IPS DF 4.7 (cell line): ENCODE measurements at regions not wholly inside any gene's neighbourhood (a gene's known extent, or its start where the extent isn't known, plus 50 kb on each side); places are given as distances from the start of the nearest gene placed in this dataset.
"Not testable (repeated sequence)": the region's sequence is repeated elsewhere in the genome, so short reads cannot be mapped to it uniquely, and the experiment has no call there.

ENCODE experiments used
- DNase-seq: peaks from one replicate; pipeline ENCODE4 v3.0.0-alpha.2; 2013; ENCODE audit warnings: low spot score; ENCODE audit errors: extremely low read depth

DNA sequence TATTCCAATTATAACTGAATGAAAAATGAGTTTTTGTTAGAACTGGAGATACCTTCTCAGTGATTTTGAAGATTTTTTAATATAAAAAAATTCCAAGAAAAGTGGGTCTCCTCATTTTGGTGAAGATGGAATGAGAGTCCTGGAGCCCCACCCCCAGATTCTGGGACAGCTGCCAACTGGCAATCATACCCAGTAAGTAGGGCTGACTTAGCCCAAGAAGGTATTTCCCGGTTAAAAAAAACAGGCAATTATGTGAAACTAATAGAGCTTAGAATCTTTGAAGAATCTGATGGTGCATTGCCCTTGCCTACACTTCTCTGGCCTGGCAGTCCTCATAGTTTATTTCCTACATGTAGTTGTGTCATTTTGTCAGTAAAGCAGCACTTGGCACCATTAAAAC is 52.8 kb upstream of the VWDE start:
- DNase-seq = no peak

DNA sequence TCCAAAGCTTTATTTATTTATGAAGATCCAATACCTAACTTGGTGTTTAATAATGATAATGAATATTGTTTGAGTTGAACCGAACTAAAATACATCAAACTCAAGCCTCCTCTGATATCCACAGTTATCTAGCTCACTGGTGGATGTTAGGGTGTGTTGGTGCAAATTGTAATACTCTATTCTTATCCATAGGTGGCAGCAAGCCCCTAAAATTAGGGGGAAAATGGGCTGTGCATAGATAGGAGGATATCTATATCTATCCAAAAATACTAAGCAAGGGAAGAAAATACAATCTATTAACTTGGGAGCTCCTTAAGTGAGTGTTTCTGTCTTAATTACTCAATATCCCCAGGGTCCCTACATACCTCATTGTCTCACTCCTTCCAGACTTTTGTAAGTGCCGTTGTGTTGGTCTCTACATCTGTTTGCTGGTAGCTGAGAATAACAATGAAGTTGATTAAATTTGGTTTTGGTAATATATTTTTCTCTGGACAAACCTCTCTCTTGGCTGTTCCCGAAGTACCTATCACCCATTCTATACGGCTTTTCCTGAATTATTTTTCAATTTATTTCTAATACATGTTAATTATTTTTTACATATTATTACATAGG is 55.0 kb upstream of the VWDE start:
- DNase-seq = peak; percentile 22

- DNase-seq = no peak
Observed at GRCh38 chr7:12467837-12468236, 64.2 kb upstream of the VWDE start.

DNA sequence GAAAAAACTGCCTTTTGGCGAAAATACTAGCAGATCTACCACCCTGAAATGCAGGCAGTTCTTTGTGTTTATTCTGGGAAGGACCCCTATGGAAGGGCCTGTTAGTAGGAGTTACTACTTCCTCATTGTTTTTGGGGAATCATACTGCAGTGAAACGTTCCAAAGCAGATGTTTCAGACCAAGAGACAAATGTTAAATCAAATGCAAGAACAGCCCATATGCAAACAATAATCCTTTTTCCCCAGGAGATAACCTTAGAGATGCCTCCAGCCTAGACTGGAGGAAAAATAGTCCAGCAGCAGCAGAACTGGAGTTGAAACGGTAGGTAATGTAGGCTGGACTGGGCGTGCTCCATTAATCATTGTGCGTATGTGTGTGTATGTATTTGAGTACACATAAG is 65.9 kb upstream of the VWDE start:
- no peak for DNase-seq

- DNase-seq = no peak
Observed at GRCh38 chr7:12470930-12471329, 67.3 kb upstream of the VWDE start.

GRCh38 chr7:12474035-12474434 is 70.4 kb upstream of the VWDE start:
- DNase-seq = no peak

DNA sequence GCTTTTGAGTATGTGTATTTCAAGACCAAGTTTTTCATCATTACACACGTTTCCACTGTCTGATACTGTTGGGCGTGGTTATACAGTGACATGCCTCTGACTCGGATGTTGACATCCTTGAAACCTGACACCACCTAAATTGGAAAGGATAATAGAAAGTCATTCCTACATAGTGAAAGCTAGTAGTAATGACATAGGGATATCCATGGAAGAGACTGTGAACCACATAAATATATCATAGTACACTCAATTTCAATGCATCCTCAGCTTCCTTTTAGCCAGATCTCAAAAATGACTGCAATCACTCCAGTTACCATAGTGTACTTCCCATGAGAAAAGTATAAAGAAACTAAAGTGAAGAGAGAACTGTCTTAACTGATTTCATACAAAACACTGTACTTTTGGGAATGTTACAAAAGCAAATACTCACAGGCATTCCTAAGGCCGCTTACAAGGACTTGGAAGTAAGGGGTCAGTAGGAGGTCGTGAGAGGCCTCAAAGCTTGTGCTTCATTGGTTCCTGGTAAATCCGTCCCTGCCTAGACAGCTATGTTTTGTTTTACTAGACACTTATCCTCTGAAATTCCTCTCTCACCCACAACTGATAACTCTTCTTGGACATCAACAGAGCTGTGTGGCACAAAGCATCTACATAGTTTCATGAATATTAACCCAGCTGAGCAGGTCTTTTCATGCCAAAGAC is 71.8 kb upstream of the VWDE start:
- no peak for DNase-seq

- no peak for DNase-seq
Observed at GRCh38 chr7:12477620-12478019, 74.0 kb upstream of the VWDE start.

GRCh38 chr7:12481722-12482121 is 78.1 kb upstream of the VWDE start:
- no peak for DNase-seq

DNA sequence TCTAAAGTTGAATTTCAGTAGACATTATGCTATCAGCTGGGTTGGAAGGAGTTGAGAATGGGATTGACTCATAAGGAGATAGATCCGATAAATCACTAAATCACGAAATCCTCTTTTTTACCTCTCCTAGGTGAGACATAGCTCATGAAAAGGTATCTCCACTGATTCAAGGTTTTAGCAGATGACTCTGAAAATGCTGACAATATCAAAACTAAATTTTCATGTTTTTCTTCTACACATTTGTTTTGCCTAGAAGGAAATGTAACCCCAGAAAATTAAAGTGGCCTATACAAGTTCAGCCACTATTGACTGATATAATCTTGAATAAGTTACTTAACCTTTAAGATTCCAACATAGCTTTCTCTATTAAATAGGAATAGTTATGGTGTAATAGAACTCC is 82.2 kb upstream of the VWDE start:
- DNase-seq = no peak

GRCh38 chr7:12488341-12488740 is 82.2 kb upstream of the SCIN start:
- DNase-seq = no peak

DNA sequence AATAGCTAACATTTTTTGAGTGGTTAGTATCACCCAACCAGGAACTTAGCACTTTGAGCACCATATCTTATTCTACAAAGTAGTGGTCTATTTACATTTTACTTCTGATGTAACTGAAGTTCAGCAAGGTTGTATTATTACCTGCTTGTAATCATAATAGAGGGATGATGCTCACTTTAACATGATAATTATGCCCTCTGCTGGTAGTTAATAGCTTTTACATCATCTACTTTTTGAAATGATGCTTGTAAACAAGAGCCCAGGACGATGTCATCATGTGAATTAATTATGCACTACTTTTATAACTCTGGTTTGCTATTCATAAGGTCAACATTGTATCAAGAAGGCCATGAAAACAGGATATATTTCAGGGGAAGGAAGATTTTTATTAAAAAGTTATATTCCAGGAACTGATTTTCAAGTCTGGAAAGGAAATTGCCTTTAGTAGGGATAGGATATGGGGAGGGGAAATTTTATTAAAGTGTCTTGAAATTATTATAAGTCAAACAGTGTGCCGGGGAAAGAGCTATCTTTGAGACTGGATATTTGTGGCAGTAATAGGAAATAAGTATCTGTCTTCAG is 80.3 kb upstream of the SCIN start:
- DNase-seq = no peak

DNA sequence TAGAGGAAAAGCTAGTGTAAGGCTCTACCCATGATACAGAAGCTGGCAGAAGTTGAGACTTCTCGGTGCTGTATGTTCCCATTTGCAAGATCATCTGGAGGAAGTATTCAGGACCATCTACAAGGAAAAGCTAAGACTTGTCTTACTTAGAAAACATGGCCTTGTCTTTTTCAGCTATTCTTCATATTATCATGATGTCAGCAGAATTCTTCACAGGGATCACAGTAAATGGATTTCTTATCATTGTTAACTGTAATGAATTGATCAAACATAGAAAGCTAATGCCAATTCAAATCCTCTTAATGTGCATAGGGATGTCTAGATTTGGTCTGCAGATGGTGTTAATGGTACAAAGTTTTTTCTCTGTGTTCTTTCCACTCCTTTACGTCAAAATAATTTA is 79.6 kb upstream of the SCIN start:
- DNase-seq = no peak

GRCh38 chr7:12491526-12491925 is 79.0 kb upstream of the SCIN start:
- DNase-seq = no peak

- no peak for DNase-seq
Observed at GRCh38 chr7:12493407-12493806, 77.1 kb upstream of the SCIN start.

DNA sequence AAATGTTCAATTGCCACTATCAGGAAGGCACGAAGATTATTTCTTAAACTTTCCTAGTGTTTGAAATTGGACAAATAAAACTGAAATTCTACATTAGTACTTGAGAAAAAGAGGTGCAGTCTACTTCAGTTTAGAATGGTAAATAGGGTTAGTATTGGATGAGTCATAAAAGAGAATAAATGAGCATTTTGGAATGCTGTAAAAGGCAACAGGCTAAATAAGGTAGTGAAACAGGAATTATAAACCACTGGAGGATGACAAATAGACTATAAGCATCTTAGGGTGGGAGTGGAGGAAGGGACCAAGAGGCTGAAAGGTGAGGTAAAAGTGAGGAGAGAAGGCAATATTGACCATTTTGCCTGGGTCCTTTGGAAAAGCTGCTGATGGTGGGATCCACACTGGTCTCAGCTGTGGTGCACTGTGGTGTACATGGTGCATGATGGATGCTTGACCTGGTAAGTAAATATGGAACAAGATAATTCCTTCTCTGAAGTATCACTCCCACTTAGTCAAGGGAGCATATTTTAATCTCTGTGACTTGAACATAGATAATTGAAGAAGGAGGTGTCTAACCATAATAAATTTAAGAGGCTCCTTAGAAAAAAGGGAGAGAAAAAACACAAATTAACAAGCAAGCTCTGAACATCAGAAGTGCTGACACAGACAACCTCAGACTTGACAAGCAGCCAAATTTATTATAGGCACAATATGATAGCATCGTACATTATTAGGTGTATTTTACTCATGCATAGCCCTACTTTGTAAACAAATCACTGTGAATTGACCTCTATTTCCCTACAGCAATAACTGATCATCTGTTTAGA is 76.4 kb upstream of the SCIN start:
- DNase-seq = no peak

DNA sequence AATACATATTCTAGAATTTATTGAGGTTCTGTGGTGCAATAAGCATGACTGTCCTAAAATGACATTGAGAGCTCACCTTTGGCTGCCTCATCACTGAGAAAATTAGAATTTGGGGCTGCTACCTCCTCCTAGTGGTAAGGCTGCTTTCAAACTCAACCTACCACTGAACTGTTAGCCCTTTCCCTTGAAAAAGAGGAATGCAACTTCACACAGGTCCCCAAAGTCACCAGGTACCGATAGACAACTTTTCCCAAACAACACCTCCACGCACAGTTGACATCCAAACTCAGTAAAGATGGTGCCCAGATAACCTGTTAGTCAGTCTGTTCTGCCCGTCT is 75.9 kb upstream of the SCIN start:
- no peak for DNase-seq

GRCh38 chr7:12496901-12497674 is 73.4 kb upstream of the SCIN start:
- DNase-seq = not testable (repeated sequence)

DNA sequence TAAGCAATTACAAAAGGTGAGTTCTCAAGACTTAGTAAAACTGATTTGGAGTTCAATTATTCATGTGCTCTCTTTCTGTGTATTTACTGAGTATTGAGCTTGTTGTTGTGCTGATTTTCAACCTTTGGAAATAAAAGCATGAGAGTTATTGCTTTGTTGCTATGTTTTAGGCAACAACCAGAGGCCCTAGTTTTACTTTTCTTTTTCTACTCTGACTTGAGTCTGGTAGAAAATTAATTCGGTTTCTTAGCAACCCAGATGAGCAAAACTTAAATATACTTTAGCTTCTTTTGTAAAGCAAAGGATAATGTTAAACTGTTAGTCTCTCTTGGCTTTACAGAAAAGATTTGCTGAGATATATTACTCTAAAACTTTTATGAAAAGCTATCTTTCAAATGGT is 66.4 kb upstream of the SCIN start:
- no peak for DNase-seq

DNA sequence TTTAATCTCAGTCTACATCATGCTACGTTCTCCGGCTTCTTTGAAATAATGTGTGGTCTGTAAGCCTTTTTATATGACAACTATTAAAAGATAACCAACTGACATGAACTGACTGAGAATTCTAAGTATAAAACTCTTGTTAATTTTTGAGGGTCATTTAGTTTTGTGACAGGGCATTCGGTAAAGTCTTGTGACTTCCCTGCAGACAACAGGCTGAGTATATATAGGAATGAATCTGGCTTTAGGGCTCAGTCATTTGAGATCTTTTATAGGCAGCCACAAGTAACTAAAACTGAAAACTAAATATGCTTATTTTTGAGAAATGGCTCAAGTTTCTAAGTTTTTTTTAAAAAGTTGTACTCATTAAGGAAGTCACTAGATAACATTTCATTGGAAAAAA is 62.5 kb upstream of the SCIN start:
- DNase-seq = no peak

- DNase-seq = no peak
Observed at GRCh38 chr7:12508554-12508953, 62.0 kb upstream of the SCIN start.

DNA sequence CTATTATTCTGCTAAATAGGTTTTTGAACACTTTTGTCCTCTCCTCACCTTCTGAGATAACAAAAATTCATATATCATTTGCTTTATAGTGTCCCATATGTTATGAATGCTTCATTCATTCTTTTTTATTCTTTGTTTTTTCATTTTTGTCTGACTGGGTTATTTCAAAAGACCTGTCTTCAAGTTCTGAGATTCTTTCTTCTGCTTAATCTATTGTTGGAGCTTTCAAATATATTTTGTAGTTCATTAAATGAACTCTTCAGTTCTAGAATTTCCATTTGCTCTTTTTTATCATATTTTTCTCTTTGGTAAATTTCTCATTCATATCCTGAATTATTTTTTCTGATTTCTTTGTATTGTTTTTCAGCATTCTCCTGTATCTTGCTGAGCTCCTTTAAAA is 53.1 kb upstream of the SCIN start:
- no peak for DNase-seq
